H1 (cell line): ENCODE measurements at regions not wholly inside any gene's neighbourhood (a gene's known extent, or its start where the extent isn't known, plus 50 kb on each side); places are given as distances from the start of the nearest gene placed in this dataset.

Experiments used
- CTCF ChIA-PET: fragments of 300-600 bp; sonication (Branson Sonifier 250); formaldehyde crosslinking; loops from one replicate; lab custom pipeline; 2021; ENCODE audit not compliant: partially characterized antibody; lab: Charles Lee
- POLR2A ChIA-PET: fragments of 300-600 bp; sonication (Branson Sonifier 250); formaldehyde crosslinking; loops from one replicate; lab custom pipeline; 2021; ENCODE audit warnings: inconsistent platforms; ENCODE audit not compliant: partially characterized antibody; lab: Charles Lee
- DNase-seq, 2 experiments: peaks; one replicate each; pipeline versions ENCODE4 v3.0.0 to v3.0.0-alpha.2; 2010 to 2022; ENCODE audit warnings: low spot score in 2 of 2, low read depth in 1 of 2, mixed read lengths in 1 of 2
- FAIRE-seq: peaks from 2 replicates; lab custom pipeline; 2011; peaks lifted over from hg19 to GRCh38; lab: Jason Lieb, UNC
- H2AFZ ChIP-seq: 2 replicates; pipeline ENCODE4 v1.8.1; 2012; ENCODE audit warnings: low read length, inconsistent platforms
- H2AK5ac ChIP-seq: 2 replicates; pipeline ENCODE4 v1.6.1; 2013; ENCODE audit warnings: low read depth, low read length
- H2BK120ac ChIP-seq: replicated peaks from 2 replicates; pipeline ENCODE3; 2013; ENCODE audit warnings: low read depth, low read length, inconsistent platforms
- H2BK12ac ChIP-seq: 2 replicates; pipeline ENCODE4 v1.6.1; 2013; ENCODE audit warnings: low read depth, low read length
- H2BK15ac ChIP-seq: 2 replicates; pipeline ENCODE4 v1.6.1; 2013; ENCODE audit warnings: low read length
- H2BK20ac ChIP-seq: 2 replicates; pipeline ENCODE4 v1.6.1; 2013; ENCODE audit warnings: low read length
- H2BK5ac ChIP-seq: 2 replicates; pipeline ENCODE4 v1.6.1; 2013; ENCODE audit warnings: low read depth, low read length
- H3K14ac ChIP-seq: 2 replicates; pipeline ENCODE4 v1.6.1; 2013; ENCODE audit warnings: inconsistent platforms; ENCODE audit not compliant: insufficient read length
- H3K18ac ChIP-seq: 2 replicates; pipeline ENCODE4 v1.6.1; 2013; ENCODE audit warnings: low read length; ENCODE audit errors: extremely low read depth
- H3K23ac ChIP-seq: 2 replicates; pipeline ENCODE4 v1.6.1; 2013; ENCODE audit warnings: inconsistent platforms; ENCODE audit not compliant: insufficient read length
- H3K23me2 ChIP-seq: 2 replicates; pipeline ENCODE4 v1.6.1; 2013; ENCODE audit warnings: low read depth, low read length
- H3K27ac ChIP-seq: 2 replicates; pipeline ENCODE4 v1.6.1; 2011; ENCODE audit warnings: low read depth, low read length, inconsistent platforms
- H3K27me3 ChIP-seq, 4 experiments: replicated peaks in 1 of 4; 1 replicate in 1 of 4; 2 replicates in 3 of 4; pipeline versions ENCODE4 v1.6.1 to v1.8.1; 2011 to 2013; ENCODE audit warnings: low read length in 3 of 4, mild to moderate bottlenecking in 3 of 4, inconsistent platforms in 2 of 4, mixed read lengths in 2 of 4, moderate library complexity in 1 of 4; ENCODE audit not compliant: control insufficient read depth in 3 of 4, insufficient read depth in 3 of 4; ENCODE audit errors: extremely low read depth in 1 of 4
- H3K36me3 ChIP-seq, 4 experiments: 2 replicates each; pipeline versions ENCODE4 v1.6.1 to v1.8.1; 2011 to 2013; ENCODE audit warnings: mild to moderate bottlenecking in 4 of 4, low read length in 3 of 4, moderate library complexity in 2 of 4, control low read depth in 1 of 4, inconsistent platforms in 1 of 4; ENCODE audit not compliant: insufficient read depth in 4 of 4, control insufficient read depth in 2 of 4
- H3K4ac ChIP-seq: replicated peaks from 2 replicates; pipeline ENCODE3; 2013; ENCODE audit warnings: low read length, low read depth, mixed read lengths, inconsistent platforms; ENCODE audit not compliant: insufficient read length
- H3K4me1 ChIP-seq, 4 experiments: replicated peaks in 1 of 4; 1 replicate in 1 of 4; 2 replicates in 3 of 4; pipeline versions ENCODE4 v1.6.1 to v1.8.1; 2011 to 2013; ENCODE audit warnings: low read length in 3 of 4, inconsistent platforms in 2 of 4, mixed read lengths in 1 of 4; ENCODE audit not compliant: insufficient read depth in 4 of 4, control insufficient read depth in 3 of 4
- H3K4me2 ChIP-seq, 2 experiments: 2 replicates each; pipeline versions ENCODE4 v1.6.1 to v1.8.1; 2011 to 2013; ENCODE audit warnings: low read depth in 2 of 2, low read length in 2 of 2, control low read depth in 1 of 2, inconsistent platforms in 1 of 2, mild to moderate bottlenecking in 1 of 2; ENCODE audit not compliant: insufficient read depth in 1 of 2
- H3K4me3 ChIP-seq, 4 experiments: fragments of 200-600, 300-600 bp in 1 of 4; sonication (generic), shearing (Covaris generic), sonication (Bioruptor Twin) in 1 of 4; 2 replicates each; pipeline versions ENCODE4 v1.5.1 to v1.8.1; 2011 to 2016; ENCODE audit warnings: low read length in 4 of 4, low read depth in 3 of 4, control low read depth in 2 of 4, inconsistent platforms in 2 of 4, mild to moderate bottlenecking in 2 of 4, mixed read lengths in 1 of 4, moderate library complexity in 1 of 4; ENCODE audit not compliant: insufficient read depth in 2 of 4; ENCODE audit errors: extremely low read depth in 1 of 4
- H3K56ac ChIP-seq: replicated peaks from 2 replicates; pipeline ENCODE3; 2013; ENCODE audit warnings: low read depth, mild to moderate bottlenecking, mixed read lengths, low read length, inconsistent platforms; ENCODE audit not compliant: insufficient read length
- H3K79me1 ChIP-seq: 2 replicates; pipeline ENCODE4 v1.6.1; 2013; ENCODE audit warnings: low read depth, low read length, control low read depth
- H3K79me2 ChIP-seq, 2 experiments: 2 replicates each; pipeline versions ENCODE4 v1.6.1 to v1.8.1; 2012 to 2013; ENCODE audit warnings: low read length in 2 of 2, mild to moderate bottlenecking in 2 of 2, inconsistent platforms in 1 of 2; ENCODE audit not compliant: insufficient read depth in 2 of 2, control insufficient read depth in 1 of 2
- H3K9ac ChIP-seq, 4 experiments: replicated peaks in 1 of 4; 1 replicate in 1 of 4; 2 replicates in 3 of 4; pipeline versions ENCODE4 v1.6.1 to v1.8.1; 2011 to 2013; ENCODE audit warnings: low read depth in 3 of 4, low read length in 3 of 4, control low read depth in 2 of 4, mild to moderate bottlenecking in 2 of 4, moderate library complexity in 2 of 4, inconsistent platforms in 1 of 4; ENCODE audit errors: extremely low read depth in 1 of 4
- H3K9me3 ChIP-seq, 2 experiments: 2 replicates each; pipeline versions ENCODE4 v1.6.1 to v1.8.1; 2012 to 2013; ENCODE audit warnings: mild to moderate bottlenecking in 2 of 2, moderate library complexity in 2 of 2, control low read depth in 1 of 2, inconsistent platforms in 1 of 2, low read depth in 1 of 2, low read length in 1 of 2, mixed read lengths in 1 of 2; ENCODE audit not compliant: insufficient read depth in 2 of 2
- H4K20me1 ChIP-seq, 2 experiments: replicated peaks in 1 of 2; 2 replicates each; pipeline versions ENCODE3 to v1.8.1; 2011 to 2013; ENCODE audit warnings: inconsistent platforms in 2 of 2, low read length in 2 of 2, mild to moderate bottlenecking in 1 of 2; ENCODE audit not compliant: insufficient read depth in 2 of 2, control insufficient read depth in 1 of 2
- H4K5ac ChIP-seq: 2 replicates; pipeline ENCODE4 v1.6.1; 2013; ENCODE audit warnings: low read length, low read depth, mixed read lengths, inconsistent platforms; ENCODE audit not compliant: insufficient read length
- H4K8ac ChIP-seq: 2 replicates; pipeline ENCODE4 v1.8.0; 2013; ENCODE audit warnings: mild to moderate bottlenecking, moderate library complexity, low read length, inconsistent platforms; ENCODE audit not compliant: insufficient read depth; ENCODE audit errors: extremely low read depth
- H4K91ac ChIP-seq: replicated peaks from 2 replicates; pipeline ENCODE3; 2013; ENCODE audit warnings: low read length, mixed read lengths, inconsistent platforms; ENCODE audit not compliant: insufficient read length
- BRCA1 ChIP-seq: IDR thresholded peaks from 2 replicates; pipeline ENCODE4 v1.6.1; 2012; ENCODE audit warnings: low read depth, low read length, improper control_type of control experiment
- JUN ChIP-seq: IDR thresholded peaks from 2 replicates; pipeline ENCODE4 v1.6.1; 2011; ENCODE audit warnings: low read depth, mild to moderate bottlenecking, improper control_type of control experiment, low read length
- KDM4A ChIP-seq: IDR thresholded peaks from one replicate; pipeline ENCODE4 v1.7.1; 2012; ENCODE audit warnings: low read depth, mild to moderate bottlenecking, moderate library complexity, low read length, inconsistent platforms; ENCODE audit not compliant: severe bottlenecking
- POLR2AphosphoS5 ChIP-seq: IDR thresholded peaks from 2 replicates; pipeline ENCODE4 v1.6.1; 2011; ENCODE audit warnings: low read depth, low read length
- YY1 ChIP-seq: IDR thresholded peaks from 2 replicates; pipeline ENCODE4 v1.6.1; 2011; ENCODE audit warnings: low read depth, mild to moderate bottlenecking, low read length
- WGBS, 2 experiments: shearing (Covaris generic) in 1 of 2; methylation state at CpG; one replicate each; pipeline versions ENCODE4 v1.1.6 to v1.1.7; 2013 to 2015; ENCODE audit warnings: low lambda C conversion rate in 2 of 2, mixed read lengths in 2 of 2, inconsistent platforms in 1 of 2, low coverage in 1 of 2, missing lambda C conversion rate in 1 of 2; ENCODE audit not compliant: insufficient replicate concordance in 2 of 2, insufficient coverage in 1 of 2, insufficient read length in 1 of 2; ENCODE audit errors: extremely low coverage in 1 of 2, missing lambda C conversion rate in 1 of 2; 5-methylcytosine and 5-hydroxymethylcytosine counted together

- H3K23me2 ChIP-seq, result no peaks in the 10 kb centered on the region
- no peak overlapping the region for H4K5ac ChIP-seq
- no peak overlapping the region for H2BK20ac ChIP-seq
- no peak overlapping the region for H2AK5ac ChIP-seq
- no peak overlapping the region for H2BK5ac ChIP-seq
- no peak overlapping the region for H2BK15ac ChIP-seq
- H3K4me2 ChIP-seq, result no peak overlapping the region
- H4K20me1 ChIP-seq, result no peaks in the 10 kb centered on the region
- H3K4ac ChIP-seq, result no peak overlapping the region
- ChIA-PET CTCF (no interaction called here), POLR2A (no interaction called here)
- H3K27me3 ChIP-seq, result no peaks in the 10 kb centered on the region
- H2BK12ac ChIP-seq, result no peak overlapping the region
- H2AFZ ChIP-seq, result no peak overlapping the region
- no peak overlapping the region for H3K56ac ChIP-seq
- no peak for DNase-seq
- no peak overlapping the region for H3K14ac ChIP-seq
- no peaks in the 10 kb centered on the region for H3K79me2 ChIP-seq
- H2BK120ac ChIP-seq, result no peak overlapping the region
- no peak overlapping the region for H3K9ac ChIP-seq
- H3K4me3 ChIP-seq, result no peak overlapping the region
- H3K9me3 ChIP-seq, result no peaks in the 10 kb centered on the region
- no peak overlapping the region for H3K27ac ChIP-seq
- no peaks in the 10 kb centered on the region for H3K79me1 ChIP-seq
- WGBS, 2 experiments, result 90% methylated on average over 5 of the region's 5 CpGs; no CpG with 5 or more reads in 1 of the 2 experiments
- no peak overlapping the region for H4K8ac ChIP-seq
- no peak overlapping the region for H4K91ac ChIP-seq
- no peaks in the 10 kb centered on the region for H3K36me3 ChIP-seq
- H3K23ac ChIP-seq, result no peak overlapping the region
- H3K18ac ChIP-seq, result no peak overlapping the region
- FAIRE-seq, result no peak
- H3K4me1 ChIP-seq, result no peaks in the 10 kb centered on the region
- TF ChIP-seq JUN, result no peak
- TF ChIP-seq KDM4A, result no peak
- no peak for TF ChIP-seq POLR2AphosphoS5
- TF ChIP-seq BRCA1, result no peak
- no peak for TF ChIP-seq YY1
Measured at GRCh38 chr1:216910081-216910840, 187.0 kb upstream of the ESRRG start.
